GM21723 (cell line): ENCODE measurements at regions not wholly inside any gene's neighbourhood (a gene's known extent, or its start where the extent isn't known, plus 50 kb on each side); places are given as distances from the start of the nearest gene placed in this dataset.
A peak's percentile ranks its signal among the peaks of the same experiment; 100 is the strongest.
"Not testable (repeated sequence)": the region's sequence is repeated elsewhere in the genome, so short reads cannot be mapped to it uniquely, and the experiment has no call there.

ENCODE experiments used
- ATAC-seq: cut with Tn5 transposase; IDR thresholded peaks from one replicate; pipeline ENCODE4 v1.9.1; 2021; ENCODE audit warnings: mild to moderate bottlenecking, moderate library complexity; ENCODE audit not compliant: unreplicated experiment

- ATAC-seq = peak; percentile 64
Measured at GRCh38 chr2:224650815-224651439, 65.2 kb downstream of the CCDC195 start.

GRCh38 chr2:224647684-224648083 lies 62.5 kb upstream of the CUL3 start:
- ATAC-seq = not testable (repeated sequence)

GRCh38 chr2:224646242-224646846 lies 61.2 kb upstream of the CUL3 start:
- peak; percentile 73 for ATAC-seq

GRCh38 chr2:224645722-224646121 lies 60.6 kb upstream of the CUL3 start:
- ATAC-seq = no peak

- no peak for ATAC-seq
Measured at GRCh38 chr2:224640679-224641078, 55.5 kb upstream of the CUL3 start.

GRCh38 chr2:224638301-224638823 lies 53.2 kb upstream of the CUL3 start:
- ATAC-seq = peak; percentile 94
